ENCODE measurements at regions not wholly inside any gene's neighbourhood (a gene's known extent, or its start where the extent isn't known, plus 50 kb on each side); places are given as distances from the start of the nearest gene placed in this dataset.

- no peaks in the 10 kb centered on the region for H3K9me3 ChIP-seq
- H3K4me1 ChIP-seq: no peaks in the 10 kb centered on the region
- DNase-seq: no peak
- TF ChIP-seq, protein P1, sequence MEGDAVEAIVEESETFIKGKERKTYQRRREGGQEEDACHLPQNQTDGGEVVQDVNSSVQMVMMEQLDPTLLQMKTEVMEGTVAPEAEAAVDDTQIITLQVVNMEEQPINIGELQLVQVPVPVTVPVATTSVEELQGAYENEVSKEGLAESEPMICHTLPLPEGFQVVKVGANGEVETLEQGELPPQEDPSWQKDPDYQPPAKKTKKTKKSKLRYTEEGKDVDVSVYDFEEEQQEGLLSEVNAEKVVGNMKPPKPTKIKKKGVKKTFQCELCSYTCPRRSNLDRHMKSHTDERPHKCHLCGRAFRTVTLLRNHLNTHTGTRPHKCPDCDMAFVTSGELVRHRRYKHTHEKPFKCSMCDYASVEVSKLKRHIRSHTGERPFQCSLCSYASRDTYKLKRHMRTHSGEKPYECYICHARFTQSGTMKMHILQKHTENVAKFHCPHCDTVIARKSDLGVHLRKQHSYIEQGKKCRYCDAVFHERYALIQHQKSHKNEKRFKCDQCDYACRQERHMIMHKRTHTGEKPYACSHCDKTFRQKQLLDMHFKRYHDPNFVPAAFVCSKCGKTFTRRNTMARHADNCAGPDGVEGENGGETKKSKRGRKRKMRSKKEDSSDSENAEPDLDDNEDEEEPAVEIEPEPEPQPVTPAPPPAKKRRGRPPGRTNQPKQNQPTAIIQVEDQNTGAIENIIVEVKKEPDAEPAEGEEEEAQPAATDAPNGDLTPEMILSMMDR (IDR thresholded peaks at IDR 0.05): no peak
- no peak for TF ChIP-seq POLR2A (IDR thresholded peaks at IDR 0.05)
- TF ChIP-seq EP300 (IDR thresholded peaks at IDR 0.05): no peak
- no peak for TF ChIP-seq POLR2AphosphoS5 (IDR thresholded peaks at IDR 0.05)
- 62 to 70% methylated on average over 6 of the region's 6 CpGs for WGBS, 2 donors
- no peak overlapping the region for H3K4me3 ChIP-seq
- no peaks in the 10 kb centered on the region for H3K36me3 ChIP-seq
- H3K27me3 ChIP-seq: no peaks in the 10 kb centered on the region
- H3K27ac ChIP-seq: no peak overlapping the region
- intact Hi-C loops (cut with DNase I): no loop called here
Observed at GRCh38 chr2:212683346-212684097, 144.9 kb upstream of the ERBB4 start.

- no peaks in the 10 kb centered on the region for H3K4me1 ChIP-seq
- DNase-seq: no peak
- no peaks in the 10 kb centered on the region for H3K9me3 ChIP-seq
- intact Hi-C loops (cut with DNase I): no loop called here
- no peak overlapping the region for H3K4me3 ChIP-seq
- H3K27me3 ChIP-seq: no peaks in the 10 kb centered on the region
- WGBS, 2 donors: 70 to 75% methylated on average over 3 of the region's 3 CpGs
- no peak overlapping the region for H3K27ac ChIP-seq
- TF ChIP-seq POLR2A (IDR thresholded peaks at IDR 0.05) (no peak), POLR2AphosphoS5 (IDR thresholded peaks at IDR 0.05) (no peak), EP300 (IDR thresholded peaks at IDR 0.05) (no peak)
- TF ChIP-seq, protein P1 (IDR thresholded peaks at IDR 0.05): no peak
- no peaks in the 10 kb centered on the region for H3K36me3 ChIP-seq
Observed at GRCh38 chr2:212682937-212683336, 144.3 kb upstream of the ERBB4 start.

- Histone ChIP-seq H3K4me1 (no peaks in the 10 kb centered on the region), H3K4me3 (no peak overlapping the region), H3K27me3 (no peaks in the 10 kb centered on the region), H3K27ac (no peak overlapping the region), H3K9me3 (no peaks in the 10 kb centered on the region), H3K36me3 (no peaks in the 10 kb centered on the region)
- DNase-seq: no peak
- intact Hi-C loops (cut with DNase I): no loop called here
- 16 to 56% methylated on average over 1 of the region's 1 CpG for WGBS, 2 donors
- TF ChIP-seq EP300 (IDR thresholded peaks at IDR 0.05): no peak
- TF ChIP-seq POLR2A (IDR thresholded peaks at IDR 0.05): no peak
Observed at GRCh38 chr2:212677466-212677865, 138.9 kb upstream of the ERBB4 start.

DNA sequence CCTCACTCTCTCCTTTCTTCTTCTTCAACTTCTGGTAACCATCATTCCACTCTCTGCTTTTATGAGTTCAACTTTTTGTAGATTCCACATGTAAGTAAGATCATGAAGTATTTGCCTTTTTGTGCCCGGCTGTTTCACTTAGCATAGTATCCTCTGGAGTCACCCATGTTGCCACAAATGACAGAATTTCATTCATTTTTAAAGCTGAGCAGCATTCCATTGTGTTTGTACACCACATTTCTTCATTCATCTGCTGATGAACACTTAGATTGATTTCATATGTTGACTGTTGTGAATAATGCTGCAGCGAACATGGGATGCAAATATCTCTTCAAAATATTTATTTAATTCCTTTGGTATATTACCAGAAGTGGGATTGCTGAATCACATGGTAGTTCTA is 133.6 kb upstream of the ERBB4 start:
- intact Hi-C loops (cut with DNase I): no loop called here
- Histone ChIP-seq H3K27ac (no peak overlapping the region), H3K27me3 (no peaks in the 10 kb centered on the region), H3K36me3 (no peaks in the 10 kb centered on the region), H3K4me1 (peaks cover 0 to 11% (median 4%) of the 10 kb centered on the region in 4 donors), H3K9me3 (no peaks in the 10 kb centered on the region), H3K4me3 (no peak overlapping the region)
- TF ChIP-seq POLR2AphosphoS5 (IDR thresholded peaks at IDR 0.05): no peak
- WGBS, 2 donors: 78 to 92% methylated on average over 2 of the region's 2 CpGs
- no peak for DNase-seq

GRCh38 chr2:212669761-212670160 is 131.2 kb upstream of the ERBB4 start:
- no peaks in the 10 kb centered on the region for H3K9me3 ChIP-seq
- no peak overlapping the region for H3K4me3 ChIP-seq
- peaks cover 0 to 14% (median 4%) of the 10 kb centered on the region in 4 donors for H3K4me1 ChIP-seq
- H3K27me3 ChIP-seq: no peaks in the 10 kb centered on the region
- H3K27ac ChIP-seq: no peak overlapping the region
- TF ChIP-seq EP300 (IDR thresholded peaks at IDR 0.05): no peak
- no peak for TF ChIP-seq POLR2AphosphoS5 (IDR thresholded peaks at IDR 0.05)
- no peak for TF ChIP-seq POLR2A (IDR thresholded peaks at IDR 0.05)
- TF ChIP-seq, protein P1 (IDR thresholded peaks at IDR 0.05): no peak
- 27 to 63% methylated on average over 2 of the region's 2 CpGs for WGBS, 2 donors
- no peak for DNase-seq
- H3K36me3 ChIP-seq: no peaks in the 10 kb centered on the region
- intact Hi-C loops (cut with DNase I): no loop called here
